Loucy (cell line): ENCODE measurements at regions not wholly inside any gene's neighbourhood (a gene's known extent, or its start where the extent isn't known, plus 50 kb on each side); places are given as distances from the start of the nearest gene placed in this dataset.

ENCODE experiments used
- EZH2phosphoT487 ChIP-seq: fragments of 200-600 bp; IDR thresholded peaks from 2 replicates; pipeline ENCODE4 v1.6.1; 2018; ENCODE audit warnings: antibody characterized with exemption, mild to moderate bottlenecking, moderate library complexity, borderline replicate concordance
- TF ChIP-seq, protein P1 (sequence below): fragments of 200-600 bp; sonication (generic); conservative IDR thresholded peaks from 2 replicates; pipeline ENCODE4 v1.5.1; 2014; ENCODE audit warnings: mild to moderate bottlenecking, antibody characterized with exemption, low read length

DNA sequence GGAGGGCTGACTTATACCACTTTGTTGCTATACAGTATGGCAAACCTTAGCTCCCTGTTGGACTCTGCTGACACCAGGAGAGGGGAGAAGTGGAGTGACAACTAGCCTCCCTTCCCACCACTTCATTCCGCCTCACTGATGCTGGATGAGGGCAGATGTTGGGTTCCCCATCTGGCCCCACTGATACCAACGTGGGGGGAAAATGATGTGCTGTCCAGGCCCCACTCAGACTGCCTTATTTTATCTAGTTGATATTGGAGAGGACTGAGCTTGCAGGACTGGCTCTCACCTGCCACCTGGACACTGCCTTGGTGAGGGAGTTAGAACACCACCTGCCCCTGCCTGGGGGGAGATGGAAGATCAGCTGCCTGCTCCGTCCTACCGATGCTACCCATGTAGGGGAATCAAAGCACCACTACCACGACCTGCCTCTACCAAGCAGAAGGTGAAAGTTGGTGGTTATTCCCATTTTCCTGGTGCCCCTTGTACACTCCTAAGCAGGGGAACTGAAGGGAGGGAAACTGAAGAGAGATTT lies 292.1 kb downstream of the GADD45G start:
- TF ChIP-seq EZH2phosphoT487: no peak
- TF ChIP-seq, protein P1, sequence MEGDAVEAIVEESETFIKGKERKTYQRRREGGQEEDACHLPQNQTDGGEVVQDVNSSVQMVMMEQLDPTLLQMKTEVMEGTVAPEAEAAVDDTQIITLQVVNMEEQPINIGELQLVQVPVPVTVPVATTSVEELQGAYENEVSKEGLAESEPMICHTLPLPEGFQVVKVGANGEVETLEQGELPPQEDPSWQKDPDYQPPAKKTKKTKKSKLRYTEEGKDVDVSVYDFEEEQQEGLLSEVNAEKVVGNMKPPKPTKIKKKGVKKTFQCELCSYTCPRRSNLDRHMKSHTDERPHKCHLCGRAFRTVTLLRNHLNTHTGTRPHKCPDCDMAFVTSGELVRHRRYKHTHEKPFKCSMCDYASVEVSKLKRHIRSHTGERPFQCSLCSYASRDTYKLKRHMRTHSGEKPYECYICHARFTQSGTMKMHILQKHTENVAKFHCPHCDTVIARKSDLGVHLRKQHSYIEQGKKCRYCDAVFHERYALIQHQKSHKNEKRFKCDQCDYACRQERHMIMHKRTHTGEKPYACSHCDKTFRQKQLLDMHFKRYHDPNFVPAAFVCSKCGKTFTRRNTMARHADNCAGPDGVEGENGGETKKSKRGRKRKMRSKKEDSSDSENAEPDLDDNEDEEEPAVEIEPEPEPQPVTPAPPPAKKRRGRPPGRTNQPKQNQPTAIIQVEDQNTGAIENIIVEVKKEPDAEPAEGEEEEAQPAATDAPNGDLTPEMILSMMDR: no peak
